ENCODE measurements at regions not wholly inside any gene's neighbourhood (a gene's known extent, or its start where the extent isn't known, plus 50 kb on each side); places are given as distances from the start of the nearest gene placed in this dataset.

DNA sequence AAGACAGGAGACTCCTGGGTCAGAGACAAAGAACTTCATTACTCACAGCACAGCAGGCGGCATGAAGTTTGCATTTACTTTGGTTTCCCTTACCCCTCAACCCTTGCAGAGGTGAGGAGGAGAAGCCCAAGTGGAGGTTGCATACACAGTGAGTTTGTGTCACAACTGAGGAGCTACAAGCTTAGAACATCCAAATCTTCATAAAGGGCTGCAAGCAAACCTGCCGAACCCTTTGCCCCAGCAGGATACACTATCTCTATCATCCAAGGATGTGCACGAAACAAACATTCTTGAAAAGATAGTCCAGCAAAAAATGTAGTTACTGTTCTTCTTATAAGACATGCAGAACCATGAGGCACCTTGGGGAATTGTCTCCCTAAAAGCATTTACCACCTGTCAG, 493.5 kb downstream of the SETD4 start:
- no peak for TF ChIP-seq EP300 (IDR thresholded peaks at IDR 0.05)
- no peak for TF ChIP-seq POLR2A (IDR thresholded peaks at IDR 0.05)
- no peaks in the 10 kb centered on the region for H3K9me3 ChIP-seq
- no peak for ATAC-seq (ENCODE audit: low FRiP score in 2 of 2)
- no peaks in the 10 kb centered on the region for H3K27me3 ChIP-seq
- H3K27ac ChIP-seq = no peak overlapping the region
- peaks cover 0 to 7% (median 6%) of the 10 kb centered on the region in 4 donors for H3K4me1 ChIP-seq
- 84 to 96% methylated on average over 3 of the region's 3 CpGs for WGBS, 2 donors
- no peak overlapping the region for H3K4me3 ChIP-seq
- no peaks in the 10 kb centered on the region for H3K36me3 ChIP-seq
- no peak for DNase-seq

DNA sequence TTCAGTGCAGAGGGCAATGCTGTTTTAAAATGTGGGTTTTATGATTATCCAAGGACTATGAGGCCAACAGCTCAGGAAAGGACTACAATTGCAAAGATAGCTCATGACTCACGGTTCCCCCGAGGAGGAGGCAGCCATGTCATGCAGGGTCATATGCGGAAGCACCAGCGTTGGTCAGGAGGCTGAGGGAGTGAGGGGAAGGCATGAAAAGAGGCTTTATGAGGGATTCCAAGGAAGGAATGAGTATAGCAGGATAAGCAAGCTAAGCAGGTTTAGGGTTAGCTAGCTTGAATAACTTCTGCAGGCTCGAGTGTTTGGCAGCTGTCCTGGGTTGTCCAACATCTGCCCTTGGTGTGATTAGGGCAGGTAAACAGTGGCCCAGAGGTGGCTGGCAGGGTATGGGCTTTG, 495.1 kb downstream of the SETD4 start:
- TF ChIP-seq, protein P1, sequence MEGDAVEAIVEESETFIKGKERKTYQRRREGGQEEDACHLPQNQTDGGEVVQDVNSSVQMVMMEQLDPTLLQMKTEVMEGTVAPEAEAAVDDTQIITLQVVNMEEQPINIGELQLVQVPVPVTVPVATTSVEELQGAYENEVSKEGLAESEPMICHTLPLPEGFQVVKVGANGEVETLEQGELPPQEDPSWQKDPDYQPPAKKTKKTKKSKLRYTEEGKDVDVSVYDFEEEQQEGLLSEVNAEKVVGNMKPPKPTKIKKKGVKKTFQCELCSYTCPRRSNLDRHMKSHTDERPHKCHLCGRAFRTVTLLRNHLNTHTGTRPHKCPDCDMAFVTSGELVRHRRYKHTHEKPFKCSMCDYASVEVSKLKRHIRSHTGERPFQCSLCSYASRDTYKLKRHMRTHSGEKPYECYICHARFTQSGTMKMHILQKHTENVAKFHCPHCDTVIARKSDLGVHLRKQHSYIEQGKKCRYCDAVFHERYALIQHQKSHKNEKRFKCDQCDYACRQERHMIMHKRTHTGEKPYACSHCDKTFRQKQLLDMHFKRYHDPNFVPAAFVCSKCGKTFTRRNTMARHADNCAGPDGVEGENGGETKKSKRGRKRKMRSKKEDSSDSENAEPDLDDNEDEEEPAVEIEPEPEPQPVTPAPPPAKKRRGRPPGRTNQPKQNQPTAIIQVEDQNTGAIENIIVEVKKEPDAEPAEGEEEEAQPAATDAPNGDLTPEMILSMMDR (IDR thresholded peaks at IDR 0.05) = no peak
- TF ChIP-seq POLR2AphosphoS5 (IDR thresholded peaks at IDR 0.05) = no peak
- no peak for TF ChIP-seq POLR2A (IDR thresholded peaks at IDR 0.05)
- no peak for TF ChIP-seq EP300 (IDR thresholded peaks at IDR 0.05)
- Histone ChIP-seq H3K4me1 (peaks cover 0 to 7% (median 6%) of the 10 kb centered on the region in 4 donors), H3K36me3 (no peaks in the 10 kb centered on the region), H3K27me3 (no peaks in the 10 kb centered on the region), H3K9me3 (no peaks in the 10 kb centered on the region), H3K4me3 (no peak overlapping the region), H3K27ac (no peak overlapping the region)
- ATAC-seq (ENCODE audit: low FRiP score in 2 of 2) = peak in 1 of 2 donors; percentile 87
- peak in 1 of 2 donors; percentile 33 for DNase-seq
- WGBS, 2 donors = 58 to 63% methylated on average over 5 of the region's 5 CpGs

DNA sequence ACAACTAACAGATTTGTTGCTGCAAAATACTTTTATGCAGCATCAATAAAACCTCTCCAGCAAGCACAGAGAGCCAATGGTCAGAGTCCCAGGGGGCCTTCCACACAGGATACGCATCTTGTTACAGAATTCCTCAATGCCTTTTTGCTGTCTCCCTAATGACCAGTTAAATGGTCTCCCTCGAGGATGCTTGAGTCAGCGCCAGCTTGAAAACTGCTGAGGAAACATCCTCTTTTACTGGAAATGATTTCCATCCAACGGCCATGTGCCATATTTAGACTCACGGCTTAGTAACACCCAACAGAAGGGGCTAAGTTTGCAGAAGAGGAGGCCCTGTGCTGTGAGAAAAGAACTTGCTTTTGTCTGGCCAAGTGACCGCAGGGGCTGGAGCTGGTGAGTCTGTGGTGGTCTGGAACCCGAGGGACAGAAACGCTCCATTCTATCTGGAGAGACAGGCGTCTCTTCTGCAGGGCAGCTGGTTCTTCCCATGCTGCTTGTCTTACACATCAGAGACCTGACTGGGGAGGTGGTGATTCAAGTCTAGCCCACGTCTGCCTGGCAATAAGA, 496.4 kb downstream of the SETD4 start:
- 50 to 51% methylated on average over 8 to 10 of the region's 10 CpGs for WGBS, 2 donors
- Histone ChIP-seq H3K27me3 (no peaks in the 10 kb centered on the region), H3K9me3 (no peaks in the 10 kb centered on the region), H3K36me3 (no peaks in the 10 kb centered on the region), H3K27ac (no peak overlapping the region), H3K4me3 (no peak overlapping the region), H3K4me1 (peaks cover 0 to 7% (median 6%) of the 10 kb centered on the region in 4 donors)
- DNase-seq (peak in 1 of 2 donors; percentile 28), ATAC-seq (ENCODE audit: low FRiP score in 2 of 2) (peak; percentile 9 to 62)
- TF ChIP-seq EP300 (IDR thresholded peaks at IDR 0.05) = peak in 3 of 4 donors; percentile 30 to 41 (median 36)
- TF ChIP-seq POLR2AphosphoS5 (IDR thresholded peaks at IDR 0.05) = peak in 1 of 2 donors; percentile 80
- TF ChIP-seq POLR2A (IDR thresholded peaks at IDR 0.05) = no peak

DNA sequence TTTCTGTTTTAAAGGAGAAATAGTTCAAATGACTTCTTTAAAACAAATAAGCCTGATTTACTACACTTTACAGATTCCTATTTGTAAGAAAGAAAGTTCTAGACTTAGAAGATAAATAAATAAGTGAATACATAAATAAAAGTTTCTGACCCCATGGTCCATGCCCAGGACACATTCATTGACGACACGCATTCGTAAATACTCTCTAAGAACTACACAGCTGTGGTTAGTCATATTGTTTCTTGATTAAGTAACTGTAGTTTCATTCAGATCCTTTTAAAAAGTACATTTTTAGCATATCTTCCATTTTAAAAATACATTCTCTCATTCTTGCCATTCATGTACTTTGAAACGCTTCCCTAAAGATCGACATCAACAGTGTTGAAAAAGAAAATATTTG, 497.4 kb downstream of the SETD4 start:
- ATAC-seq (ENCODE audit: low FRiP score in 2 of 2) = no peak
- H3K4me1 ChIP-seq = peaks cover 0 to 7% (median 6%) of the 10 kb centered on the region in 4 donors
- 86 to 93% methylated on average over 5 of the region's 5 CpGs for WGBS, 2 donors

DNA sequence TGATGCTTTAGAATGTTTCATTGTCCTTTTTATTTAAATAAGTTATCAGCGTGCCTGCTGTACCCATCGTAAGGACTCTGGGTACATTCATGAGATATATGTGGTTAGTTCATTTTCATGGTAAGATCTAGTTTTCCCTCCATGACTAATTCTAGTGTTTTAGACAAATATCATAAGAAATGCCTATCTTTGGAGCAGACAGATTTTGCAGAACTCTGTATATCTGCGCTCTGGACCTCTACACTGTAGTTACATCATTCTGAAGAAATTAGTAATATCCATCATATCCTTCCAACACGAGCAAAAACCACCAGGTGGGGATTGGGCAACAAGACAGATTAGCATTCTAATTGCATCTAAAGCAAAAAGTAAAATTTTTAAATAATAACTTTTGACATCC, 499.2 kb downstream of the SETD4 start:
- DNase-seq (no peak), ATAC-seq (ENCODE audit: low FRiP score in 2 of 2) (no peak)
- WGBS, 2 donors = 84 to 87% methylated on average over 4 of the region's 4 CpGs
- no peak for TF ChIP-seq EP300 (IDR thresholded peaks at IDR 0.05)
- TF ChIP-seq, protein P1 (IDR thresholded peaks at IDR 0.05) = no peak
- no peak for TF ChIP-seq POLR2AphosphoS5 (IDR thresholded peaks at IDR 0.05)
- TF ChIP-seq POLR2A (IDR thresholded peaks at IDR 0.05) = no peak
- H3K4me1 ChIP-seq = peaks cover 0 to 7% (median 6%) of the 10 kb centered on the region in 4 donors
- no peak overlapping the region for H3K27ac ChIP-seq
- no peaks in the 10 kb centered on the region for H3K9me3 ChIP-seq
- no peak overlapping the region for H3K4me3 ChIP-seq
- H3K27me3 ChIP-seq = no peaks in the 10 kb centered on the region
- H3K36me3 ChIP-seq = no peaks in the 10 kb centered on the region

More for the DNA sequence above, 497.4 kb downstream of the SETD4 start:
- TF ChIP-seq EP300 (IDR thresholded peaks at IDR 0.05) = no peak
- TF ChIP-seq, protein P1 (IDR thresholded peaks at IDR 0.05) = no peak
- no peak for TF ChIP-seq POLR2A (IDR thresholded peaks at IDR 0.05)
- TF ChIP-seq POLR2AphosphoS5 (IDR thresholded peaks at IDR 0.05) = no peak
- Histone ChIP-seq H3K27ac (no peak overlapping the region), H3K27me3 (no peaks in the 10 kb centered on the region), H3K36me3 (no peaks in the 10 kb centered on the region), H3K4me3 (no peak overlapping the region), H3K9me3 (no peaks in the 10 kb centered on the region)
- no peak for DNase-seq

DNA sequence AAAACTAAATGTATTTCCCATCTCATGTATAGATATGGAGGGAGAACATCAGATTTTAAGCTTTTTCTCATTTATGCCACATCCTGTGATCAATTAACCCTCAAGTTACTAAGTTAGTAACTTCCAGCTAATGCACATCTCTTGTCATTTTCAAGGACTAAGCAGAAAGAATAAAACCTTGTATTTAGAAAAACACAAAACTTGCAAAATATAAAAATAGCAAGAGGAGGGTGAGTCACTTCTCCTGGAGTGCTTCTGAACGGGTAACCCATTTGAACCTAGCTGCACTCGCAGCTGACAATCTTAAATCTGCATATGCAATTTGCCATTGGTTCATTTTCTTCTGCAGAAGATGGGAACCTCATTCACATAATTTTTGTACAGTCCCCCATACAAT, 500.5 kb downstream of the SETD4 start:
- ATAC-seq (ENCODE audit: low FRiP score in 2 of 2) (no peak), DNase-seq (no peak)
- H3K36me3 ChIP-seq = no peaks in the 10 kb centered on the region
- H3K4me3 ChIP-seq = no peak overlapping the region
- H3K27me3 ChIP-seq = no peaks in the 10 kb centered on the region
- H3K4me1 ChIP-seq = peaks cover 0 to 7% (median 6%) of the 10 kb centered on the region in 4 donors
- H3K27ac ChIP-seq = no peak overlapping the region
- H3K9me3 ChIP-seq = no peaks in the 10 kb centered on the region
- TF ChIP-seq POLR2A (IDR thresholded peaks at IDR 0.05) = no peak
- TF ChIP-seq EP300 (IDR thresholded peaks at IDR 0.05) = no peak
- TF ChIP-seq, protein P1 (IDR thresholded peaks at IDR 0.05) = no peak
- no peak for TF ChIP-seq POLR2AphosphoS5 (IDR thresholded peaks at IDR 0.05)
- 66 to 71% methylated on average over 2 of the region's 2 CpGs for WGBS, 2 donors

Measured in upper lobe of left lung (tissue), 6 donors.